ENCODE measurements at regions not wholly inside any gene's neighbourhood (a gene's known extent, or its start where the extent isn't known, plus 50 kb on each side); places are given as distances from the start of the nearest gene placed in this dataset.

DNA sequence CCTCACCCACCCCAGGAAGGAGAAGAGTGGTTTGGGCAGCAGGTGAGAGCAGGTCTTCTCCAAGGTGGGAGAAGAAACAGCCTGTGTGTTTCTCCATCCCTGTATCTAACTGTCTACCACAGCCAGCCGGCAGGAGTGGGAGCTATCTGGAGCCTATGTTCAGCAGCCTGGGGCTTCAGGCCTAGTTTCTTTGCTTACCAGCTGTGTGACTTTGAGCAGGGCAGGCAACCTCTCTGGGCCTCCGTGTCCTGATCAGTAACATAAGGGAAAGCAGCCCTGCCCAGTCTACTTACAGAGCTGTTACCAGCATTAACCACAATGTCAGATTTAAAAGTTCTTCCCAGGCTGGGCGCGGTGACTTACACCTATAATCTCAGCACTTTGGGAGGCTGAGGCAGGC, 450.7 kb upstream of the ZMIZ1 start:
- TF ChIP-seq EP300 (IDR thresholded peaks at IDR 0.05) (no peak), POLR2AphosphoS5 (IDR thresholded peaks at IDR 0.05) (no peak)
- TF ChIP-seq, protein P1, sequence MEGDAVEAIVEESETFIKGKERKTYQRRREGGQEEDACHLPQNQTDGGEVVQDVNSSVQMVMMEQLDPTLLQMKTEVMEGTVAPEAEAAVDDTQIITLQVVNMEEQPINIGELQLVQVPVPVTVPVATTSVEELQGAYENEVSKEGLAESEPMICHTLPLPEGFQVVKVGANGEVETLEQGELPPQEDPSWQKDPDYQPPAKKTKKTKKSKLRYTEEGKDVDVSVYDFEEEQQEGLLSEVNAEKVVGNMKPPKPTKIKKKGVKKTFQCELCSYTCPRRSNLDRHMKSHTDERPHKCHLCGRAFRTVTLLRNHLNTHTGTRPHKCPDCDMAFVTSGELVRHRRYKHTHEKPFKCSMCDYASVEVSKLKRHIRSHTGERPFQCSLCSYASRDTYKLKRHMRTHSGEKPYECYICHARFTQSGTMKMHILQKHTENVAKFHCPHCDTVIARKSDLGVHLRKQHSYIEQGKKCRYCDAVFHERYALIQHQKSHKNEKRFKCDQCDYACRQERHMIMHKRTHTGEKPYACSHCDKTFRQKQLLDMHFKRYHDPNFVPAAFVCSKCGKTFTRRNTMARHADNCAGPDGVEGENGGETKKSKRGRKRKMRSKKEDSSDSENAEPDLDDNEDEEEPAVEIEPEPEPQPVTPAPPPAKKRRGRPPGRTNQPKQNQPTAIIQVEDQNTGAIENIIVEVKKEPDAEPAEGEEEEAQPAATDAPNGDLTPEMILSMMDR (IDR thresholded peaks at IDR 0.05): no peak
